Fibroblast of peridontal ligament (primary cell): ENCODE measurements at regions not wholly inside any gene's neighbourhood (a gene's known extent, or its start where the extent isn't known, plus 50 kb on each side); places are given as distances from the start of the nearest gene placed in this dataset.

Experiments
- DNase-seq: peaks from one replicate; pipeline ENCODE4 v3.0.0-alpha.2; 2010; ENCODE audit errors: extremely low read depth

DNA sequence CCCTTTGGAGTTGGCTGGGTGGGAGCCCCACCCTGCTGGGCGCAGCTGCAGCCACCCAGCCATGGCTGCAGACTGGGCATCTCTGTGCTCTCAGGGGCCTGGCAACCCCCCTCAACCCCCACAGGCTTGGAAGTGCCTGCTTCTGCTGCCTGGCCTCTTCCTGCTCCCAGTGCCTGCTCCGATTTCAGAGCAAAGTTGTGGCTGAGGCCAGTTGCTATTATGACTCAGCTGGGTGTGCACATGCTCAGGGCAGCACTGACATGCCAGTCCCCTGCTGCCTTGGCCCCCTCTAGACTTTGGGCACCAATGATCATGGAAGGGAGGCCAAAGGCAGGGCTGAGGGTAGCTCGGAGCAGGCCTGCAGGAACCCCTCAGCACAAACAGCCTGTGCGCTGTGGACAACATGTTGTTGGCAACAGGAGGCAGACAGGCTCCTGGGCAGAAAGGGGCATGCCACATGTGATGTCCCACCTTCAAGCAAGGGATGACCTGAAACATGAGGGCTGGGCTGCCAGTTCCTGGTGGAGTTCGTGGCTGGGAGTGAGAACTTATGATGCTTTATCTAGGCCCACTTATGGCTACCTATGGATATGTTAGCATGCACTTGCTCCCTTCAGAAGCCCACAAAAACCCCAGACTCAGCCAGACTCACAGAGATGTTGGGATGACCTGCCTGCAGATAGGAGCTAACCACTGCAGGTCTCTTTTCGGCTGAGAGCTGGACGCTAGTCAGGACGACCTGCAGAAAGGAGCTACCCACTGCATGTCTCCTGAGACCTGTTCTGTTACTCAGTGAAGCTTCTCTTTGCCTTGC is 96.4 kb upstream of the AMOTL1 start:
- DNase-seq: peak; percentile 9

DNA sequence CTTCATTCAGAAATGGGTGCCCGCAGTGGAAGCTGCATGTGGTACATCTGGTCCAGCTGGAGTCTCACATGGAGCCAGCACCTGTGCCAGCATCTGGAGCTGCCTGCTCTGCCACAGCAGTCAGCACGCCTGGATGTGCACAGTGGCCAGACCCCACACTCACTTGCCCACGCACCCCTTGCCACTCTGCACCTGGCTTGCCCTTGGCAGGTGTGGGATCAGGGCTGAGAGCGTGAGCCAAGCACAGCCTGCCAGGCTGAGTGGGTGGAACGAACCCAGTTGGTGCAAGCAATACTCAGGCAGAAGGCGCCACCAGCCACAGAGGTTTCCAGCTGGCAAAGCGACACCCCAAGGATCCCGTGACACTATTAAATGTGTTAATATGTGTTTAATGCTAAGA is 95.5 kb upstream of the AMOTL1 start:
- no peak for DNase-seq

DNA sequence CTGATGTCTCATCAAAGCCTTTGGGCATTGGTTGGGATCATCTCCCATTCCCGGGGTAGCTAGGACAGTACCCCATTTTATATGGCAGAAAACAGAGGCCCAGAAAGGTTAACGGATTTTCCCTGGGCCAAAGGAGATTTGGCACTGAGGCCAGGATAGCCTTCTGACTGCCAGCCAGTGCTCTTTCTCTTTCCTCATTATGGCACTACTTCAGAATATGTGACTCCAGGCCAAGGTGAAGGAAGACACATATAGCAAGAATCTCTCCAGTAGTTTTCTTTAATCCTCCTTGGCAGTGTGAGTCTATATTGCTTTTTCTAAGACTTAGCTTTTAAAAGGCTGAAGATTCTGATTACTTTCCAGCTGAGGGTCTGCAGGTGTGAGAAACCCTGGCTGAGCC is 94.8 kb upstream of the AMOTL1 start:
- DNase-seq: no peak

DNA sequence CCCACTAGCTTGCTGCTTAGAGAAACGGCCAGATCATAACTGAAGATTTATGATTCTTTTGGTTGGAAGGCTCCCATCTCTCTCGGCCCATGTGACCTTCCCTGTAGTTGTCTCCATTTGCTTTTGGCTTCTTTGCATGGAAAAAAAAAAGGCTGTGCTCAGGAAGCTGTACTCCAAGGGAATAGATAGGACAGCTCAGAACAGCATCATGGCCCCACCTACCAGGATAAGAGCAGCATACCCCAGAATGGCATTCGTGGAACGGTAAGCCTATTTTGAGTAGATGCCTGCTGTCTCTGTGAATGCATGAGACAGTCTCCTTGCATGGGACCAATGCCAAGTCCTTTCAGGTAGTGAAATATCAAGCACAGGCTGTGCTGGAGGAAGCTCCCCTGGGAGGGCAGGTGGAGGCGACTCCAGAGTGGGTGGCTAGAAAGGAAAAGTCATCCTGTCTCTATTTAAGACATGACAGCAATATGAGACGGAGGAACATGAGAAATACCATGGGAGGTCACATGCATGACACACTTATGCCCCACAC is 94.1 kb upstream of the AMOTL1 start:
- DNase-seq: no peak

DNA sequence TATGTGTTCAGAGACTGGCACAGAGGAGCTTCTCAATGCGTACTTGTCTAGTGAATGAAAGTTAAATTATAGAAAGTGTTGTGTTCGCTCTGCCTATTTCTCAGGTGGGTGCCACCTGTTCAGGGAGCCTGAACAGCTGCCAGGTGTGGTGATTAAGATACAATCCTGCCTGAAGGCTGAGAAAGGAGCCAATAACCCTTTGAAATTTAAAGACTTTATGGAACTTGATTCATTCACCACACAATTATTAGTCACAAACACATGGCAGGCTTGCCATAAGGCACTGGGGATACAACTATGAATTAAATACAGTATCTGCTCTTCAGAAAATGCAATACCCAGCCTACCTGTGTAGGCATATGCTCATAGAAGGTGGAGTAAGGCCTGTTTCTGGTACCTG is 92.9 kb upstream of the AMOTL1 start:
- DNase-seq: no peak

DNA sequence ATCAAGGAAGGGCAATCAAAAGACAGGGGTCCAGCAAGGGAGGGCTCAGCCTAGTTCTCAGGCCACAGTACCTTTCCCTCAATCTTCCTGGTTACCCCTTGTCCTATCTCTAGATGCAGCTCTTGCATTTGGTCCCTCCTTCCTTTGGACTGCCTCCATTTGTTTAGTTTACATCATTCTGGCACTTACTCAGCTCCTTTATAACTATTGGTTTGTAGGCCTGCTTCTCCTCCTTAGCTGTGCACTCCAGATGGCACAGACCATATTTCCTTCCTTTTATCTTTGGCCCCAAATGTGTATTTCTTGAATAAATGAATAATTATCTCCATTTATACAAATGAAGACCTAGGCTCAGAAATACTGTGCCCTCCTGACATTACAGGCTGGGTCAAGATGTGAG is 92.3 kb upstream of the AMOTL1 start:
- DNase-seq: peak; percentile 7

DNA sequence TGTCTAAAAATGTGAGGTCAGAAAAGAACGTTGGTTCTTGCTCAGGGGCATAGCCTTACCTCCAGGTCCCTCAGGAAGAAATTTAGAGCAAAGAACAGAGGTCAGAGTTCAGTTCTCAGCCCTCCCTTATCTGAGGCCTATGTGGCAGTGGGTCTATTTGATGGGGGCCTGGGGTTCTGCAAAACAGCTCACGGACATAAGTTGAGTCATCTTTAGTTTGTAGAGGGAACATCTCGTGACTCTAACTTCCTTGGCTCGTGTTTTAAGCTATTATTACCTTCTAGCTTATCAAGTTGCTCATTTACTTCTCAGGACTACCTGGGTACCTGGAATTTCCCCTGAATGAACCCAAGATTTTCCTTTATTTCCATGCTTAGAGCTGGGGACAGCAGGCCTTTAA is 91.3 kb upstream of the AMOTL1 start:
- DNase-seq: no peak

DNA sequence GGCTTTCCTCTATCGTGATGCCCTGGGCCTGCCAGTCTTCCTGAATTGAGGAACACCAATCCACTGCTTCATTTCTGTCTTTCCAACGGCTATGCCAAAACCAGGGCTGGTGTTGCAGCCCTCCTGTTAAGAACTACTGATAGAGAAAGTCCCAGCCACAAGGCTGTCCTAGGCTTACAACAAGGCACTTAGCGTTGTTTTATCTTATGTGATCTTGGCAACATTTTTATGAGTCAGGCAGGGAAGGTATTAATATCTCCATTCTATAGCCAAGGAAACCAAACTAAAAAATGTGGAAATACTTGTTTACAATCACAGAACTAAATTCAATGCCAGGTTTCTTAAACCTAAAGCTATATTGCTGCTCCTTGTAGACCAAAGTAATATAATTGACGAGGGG is 89.9 kb upstream of the AMOTL1 start:
- DNase-seq: no peak

DNA sequence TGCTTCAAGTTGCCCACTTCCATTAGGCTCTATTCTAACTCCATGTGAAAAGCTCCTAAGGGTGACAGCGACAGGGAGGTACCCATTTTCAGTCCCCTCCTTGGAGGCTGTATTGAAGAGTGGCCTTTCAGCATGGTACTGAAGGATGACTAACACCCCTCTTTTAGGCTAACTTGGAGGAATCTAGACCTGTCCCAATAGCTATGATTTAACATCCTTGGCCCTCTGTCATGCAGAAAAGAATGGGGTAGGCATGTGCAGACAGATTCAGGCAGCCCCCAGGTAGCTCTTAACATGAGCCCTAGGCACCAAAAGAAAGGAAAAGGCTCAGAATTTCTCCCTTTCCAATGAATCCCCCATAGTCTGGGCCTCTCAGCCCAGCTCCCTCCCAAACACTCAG is 89.3 kb upstream of the AMOTL1 start:
- no peak for DNase-seq

DNA sequence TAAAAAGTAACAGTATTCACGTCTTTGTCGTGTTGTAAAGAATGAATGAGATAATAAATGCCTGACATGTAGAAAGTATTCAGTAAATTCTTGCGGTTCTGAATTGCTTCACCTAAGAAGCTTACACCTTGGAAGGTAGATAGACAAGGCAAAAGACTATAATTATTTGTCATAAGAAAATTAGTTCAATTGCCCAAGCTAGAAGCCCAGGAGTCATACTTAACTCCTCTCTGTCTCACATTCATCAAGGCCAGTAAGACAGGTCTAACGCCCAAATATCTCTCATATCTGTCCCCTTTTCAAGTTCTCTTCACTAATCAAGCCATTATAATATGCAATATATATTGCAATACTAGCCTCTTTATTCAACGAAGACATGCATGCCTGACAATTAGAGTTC is 87.7 kb upstream of the AMOTL1 start:
- DNase-seq: no peak

DNA sequence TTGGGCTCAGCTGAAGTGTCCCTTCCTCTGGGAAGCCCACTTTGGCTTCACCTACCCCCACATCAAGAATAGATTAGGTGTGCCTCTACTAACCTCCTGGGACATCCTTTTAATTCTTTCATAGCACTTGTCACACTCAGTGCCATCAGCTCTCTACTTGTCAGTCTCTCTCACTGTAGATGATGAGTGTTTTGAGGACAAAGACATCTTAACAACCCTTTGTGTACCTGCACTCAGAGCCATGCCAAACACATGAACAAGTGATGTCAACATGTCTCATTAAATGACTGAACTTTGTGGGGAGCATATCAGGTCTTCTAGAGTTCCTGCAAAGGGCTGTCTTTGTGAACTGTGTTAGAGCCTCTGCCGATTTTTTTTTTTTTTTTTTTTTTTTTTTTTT is 87.0 kb upstream of the AMOTL1 start:
- DNase-seq: no peak

DNA sequence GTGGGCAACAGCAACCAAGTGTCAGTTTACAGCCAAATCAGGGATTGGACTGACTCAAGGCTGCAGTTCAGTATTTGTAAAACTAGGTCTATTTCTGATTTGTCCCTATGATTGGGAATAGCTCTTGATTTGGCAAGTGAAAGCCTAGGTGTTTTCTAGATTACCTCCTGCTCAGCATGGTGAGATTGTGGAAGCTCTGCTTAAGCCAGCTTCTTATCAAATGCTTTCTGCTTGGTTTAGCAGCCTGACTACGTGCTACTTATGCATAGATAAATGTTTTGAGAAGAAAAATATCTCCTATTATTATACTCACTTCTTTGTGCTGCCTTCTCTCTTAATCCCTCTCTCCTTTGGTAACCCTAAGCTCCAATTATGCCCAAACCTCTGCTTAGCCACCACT is 86.3 kb upstream of the AMOTL1 start:
- no peak for DNase-seq

DNA sequence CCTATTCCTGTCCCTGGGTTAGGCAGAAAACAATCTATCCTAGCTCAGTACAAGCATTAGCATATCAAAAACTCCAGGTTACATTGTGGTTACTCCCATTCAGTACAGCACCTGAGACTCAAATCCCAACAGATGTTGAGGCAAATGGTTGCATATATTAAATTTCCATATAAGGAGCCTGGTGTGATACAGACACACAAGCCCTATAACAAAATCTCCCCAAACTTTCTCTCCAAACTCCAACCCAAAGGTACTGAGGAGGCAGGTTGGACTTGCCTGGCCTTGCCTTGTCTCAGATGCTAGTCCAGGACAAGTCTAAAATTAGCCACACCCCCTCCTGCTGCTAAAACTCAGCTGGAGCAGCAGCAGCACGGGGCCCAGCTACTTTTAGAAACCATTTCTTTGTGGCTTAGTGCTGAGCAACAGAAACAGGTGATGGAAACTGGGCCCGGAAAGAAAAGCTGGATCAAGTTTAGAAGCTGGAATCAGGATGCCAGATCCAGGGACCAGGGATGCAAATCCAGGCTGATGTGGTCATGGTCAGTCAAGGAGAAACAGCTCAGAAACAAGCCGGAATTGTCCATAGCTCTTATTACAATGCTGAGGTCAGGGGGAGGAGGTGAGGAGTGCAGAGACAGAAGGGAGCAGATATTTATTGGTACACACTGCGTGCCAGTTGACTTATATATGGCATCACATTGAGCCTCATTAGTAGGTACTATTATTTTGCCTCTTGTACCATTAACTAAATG is 73.7 kb upstream of the AMOTL1 start:
- DNase-seq: no peak

DNA sequence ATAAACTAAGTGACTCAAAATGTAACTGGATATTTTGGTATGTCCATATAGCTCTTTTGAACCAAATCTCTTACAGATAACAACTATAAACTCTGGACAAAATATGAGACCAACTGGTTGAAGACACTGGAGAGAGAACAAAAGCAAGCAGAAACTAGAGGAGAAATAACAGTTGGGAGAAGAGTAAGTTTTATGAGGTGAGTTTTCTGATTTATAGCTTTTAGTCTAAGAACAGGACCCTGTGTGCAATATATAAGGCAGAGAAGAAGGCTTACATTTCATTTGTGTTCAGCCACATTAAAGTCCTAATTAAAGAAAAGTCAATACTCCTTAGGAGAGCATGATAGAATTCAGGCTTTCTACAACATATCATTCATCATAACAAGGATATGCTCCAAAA is 71.0 kb upstream of the AMOTL1 start:
- no peak for DNase-seq

DNA sequence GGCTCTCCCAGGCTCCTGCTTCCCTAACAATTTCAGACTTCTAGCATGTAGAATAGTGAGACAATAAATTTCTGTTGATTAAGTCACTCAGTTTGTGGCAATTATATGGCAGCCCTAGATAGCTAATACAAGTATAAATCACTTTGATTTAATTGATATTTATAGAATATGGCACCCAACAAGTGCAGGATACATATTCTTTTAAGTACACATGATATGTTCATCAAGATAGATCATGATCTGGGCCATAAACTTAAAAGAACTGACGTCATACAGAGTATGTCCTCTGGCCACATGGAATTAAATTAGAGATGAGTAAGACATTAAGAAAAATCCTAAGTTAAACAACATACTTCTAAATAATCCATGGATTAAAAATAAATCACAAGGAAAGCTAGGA is 67.5 kb upstream of the AMOTL1 start:
- no peak for DNase-seq

DNA sequence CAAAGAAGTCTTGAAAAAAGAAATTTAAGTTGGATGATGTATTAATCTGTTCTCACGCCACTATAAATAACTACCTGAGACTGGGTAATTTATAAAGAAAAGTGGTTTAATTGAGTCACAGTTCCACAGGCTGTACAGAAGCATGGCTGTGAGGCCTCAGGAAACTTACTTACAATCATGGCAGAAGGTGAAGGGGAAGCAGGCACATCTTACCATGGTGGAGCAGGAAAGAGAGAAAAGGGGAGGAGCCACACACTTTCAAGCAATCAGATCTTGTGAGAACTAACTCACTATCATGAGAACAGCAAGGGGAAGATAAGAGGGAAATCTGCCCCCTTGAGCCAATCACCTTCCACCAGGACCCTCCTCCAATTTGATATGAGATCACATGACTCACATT is 65.7 kb upstream of the AMOTL1 start:
- no peak for DNase-seq

DNA sequence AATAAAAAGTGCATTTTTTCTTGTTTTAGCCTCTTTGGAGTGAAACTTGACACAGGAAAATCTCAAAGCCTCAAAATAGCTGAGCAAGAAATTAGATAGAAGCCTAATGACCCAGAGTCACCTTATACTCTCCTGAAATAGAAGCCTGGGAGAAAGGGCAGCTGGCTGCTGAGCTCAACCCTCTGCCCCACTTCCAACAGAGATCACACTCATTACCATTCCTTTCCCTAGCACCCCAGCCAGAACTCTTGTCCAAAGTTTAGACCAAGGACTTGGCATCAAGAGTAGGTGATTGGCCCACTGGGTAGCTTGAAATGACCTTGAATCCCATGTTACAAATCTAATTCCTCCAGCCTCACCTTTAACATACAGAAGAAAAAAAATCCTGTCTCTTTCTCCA is 62.7 kb upstream of the AMOTL1 start:
- DNase-seq: no peak

DNA sequence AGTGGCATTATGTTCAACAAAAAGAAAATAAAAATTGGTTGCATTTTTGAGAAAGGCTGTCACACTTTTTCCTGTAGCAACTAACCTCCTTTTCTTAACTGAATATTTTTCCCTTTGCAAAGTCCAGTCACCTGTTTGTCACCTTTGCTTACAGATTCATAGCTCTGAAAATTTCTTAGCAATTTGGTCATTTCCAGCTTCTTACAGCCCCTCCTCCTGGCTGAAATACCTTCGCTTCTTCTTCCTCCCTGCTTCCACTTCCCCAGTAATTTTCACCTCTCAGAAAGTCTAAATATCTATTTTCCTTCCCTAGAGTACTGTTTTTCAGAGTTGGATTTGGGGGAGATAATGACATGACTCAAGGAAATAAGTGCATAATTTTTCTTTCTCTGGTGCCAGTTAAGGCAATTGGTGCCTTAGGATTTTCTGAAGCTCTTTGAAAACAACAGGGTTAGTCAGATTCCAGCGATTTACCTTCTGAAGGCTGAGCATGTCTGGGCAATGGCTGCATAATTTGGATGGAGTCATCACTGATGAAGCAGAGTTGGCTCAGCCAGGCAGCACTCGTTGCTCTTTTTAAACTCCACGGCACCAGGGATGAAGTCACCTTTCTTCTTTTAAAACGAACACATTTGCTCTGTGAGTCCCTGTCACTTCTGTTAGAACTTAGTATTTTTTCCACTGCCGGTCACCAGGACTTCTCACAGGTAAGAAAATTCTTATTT is 62.1 kb upstream of the AMOTL1 start:
- peak; percentile 47 for DNase-seq

DNA sequence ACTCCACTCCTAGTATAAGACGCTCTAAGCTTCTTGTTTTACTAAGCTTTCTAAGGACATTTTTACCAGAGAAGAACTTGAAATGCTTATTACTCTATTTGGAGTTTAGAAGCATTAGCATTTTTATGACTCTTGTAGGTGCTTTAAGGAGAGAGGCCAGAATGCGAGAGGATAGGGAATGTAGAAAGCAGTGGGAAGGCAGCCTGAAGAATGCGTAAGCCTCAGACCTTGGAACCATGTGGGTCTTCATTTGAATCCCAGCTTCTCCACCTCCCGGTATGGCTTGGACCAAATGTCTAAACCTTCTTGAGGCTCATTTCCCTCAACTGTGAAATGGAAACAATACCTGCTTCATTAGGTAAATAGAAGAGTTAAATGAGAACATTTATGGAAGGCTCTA is 60.0 kb upstream of the AMOTL1 start:
- no peak for DNase-seq

DNA sequence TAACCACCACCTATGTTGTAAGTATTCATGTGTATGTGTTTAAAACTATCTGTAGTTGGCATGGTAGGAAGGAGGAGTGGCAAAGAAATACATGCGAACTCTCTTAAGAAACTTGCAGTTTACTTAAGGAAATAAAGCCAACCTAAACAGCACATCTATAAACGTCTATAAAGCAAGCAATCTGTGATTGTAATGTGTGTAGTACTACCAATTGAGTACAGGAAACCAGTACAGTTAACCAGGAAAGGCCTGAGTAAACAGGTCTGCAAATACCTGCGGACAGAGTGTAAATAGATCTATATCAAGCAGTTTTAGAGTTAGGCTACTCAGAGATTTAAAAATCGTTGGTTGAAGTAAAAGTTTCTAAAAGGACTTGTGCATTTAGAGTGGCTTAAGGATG is 59.5 kb upstream of the AMOTL1 start:
- no peak for DNase-seq

DNA sequence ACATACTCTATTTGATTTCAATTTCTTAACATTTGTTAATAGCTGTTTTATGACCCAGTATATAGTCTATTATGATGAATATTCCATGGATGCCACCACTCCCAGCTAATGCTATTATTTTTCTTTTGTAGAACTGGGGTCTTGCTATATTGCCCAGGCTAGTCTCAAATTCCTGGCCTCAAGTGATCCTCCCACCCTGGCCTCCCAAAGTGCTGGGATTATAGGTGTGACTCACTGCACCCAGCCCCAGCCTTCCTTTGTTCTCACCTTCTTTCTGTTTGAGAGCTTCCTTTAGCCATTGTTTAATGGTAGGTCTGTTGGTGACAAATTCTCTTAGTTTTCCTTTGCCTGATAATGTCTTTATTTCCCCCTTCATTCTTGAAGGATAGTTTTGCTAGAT is 52.9 kb upstream of the AMOTL1 start:
- no peak for DNase-seq

DNA sequence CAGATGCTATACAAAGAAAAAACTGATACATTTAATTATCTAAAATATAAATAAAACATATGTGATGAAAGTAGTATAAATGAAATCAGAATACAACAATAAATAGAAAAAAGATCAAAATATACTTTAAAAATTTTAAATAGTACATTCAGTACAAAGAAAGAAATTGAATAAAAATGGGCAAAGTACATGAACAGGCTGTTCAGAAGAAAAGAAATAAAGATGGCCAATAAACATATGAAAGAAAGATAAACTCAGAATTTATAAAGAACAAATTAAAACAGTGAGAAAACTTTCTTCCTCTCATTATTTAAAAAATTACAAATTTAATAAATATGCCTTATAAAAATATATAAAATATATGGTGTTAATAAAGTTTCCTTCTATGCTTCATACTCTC is 50.5 kb upstream of the AMOTL1 start:
- DNase-seq: no peak
